GM18861 (cell line): ENCODE measurements at regions not wholly inside any gene's neighbourhood (a gene's known extent, or its start where the extent isn't known, plus 50 kb on each side); places are given as distances from the start of the nearest gene placed in this dataset.

Experiments
- ATAC-seq: cut with Tn5 transposase; IDR thresholded peaks from one replicate; pipeline ENCODE4 v1.9.1; 2021; ENCODE audit not compliant: unreplicated experiment

GRCh38 chr12:28933176-28933575 lies 215.9 kb upstream of the FAR2 start:
- ATAC-seq, result no peak

GRCh38 chr12:28933864-28934527 lies 215.1 kb upstream of the FAR2 start:
- ATAC-seq, result no peak

- ATAC-seq, result no peak
These were observed 212.9 kb upstream of the FAR2 start for GRCh38 chr12:28936221-28936620.

- no peak for ATAC-seq
These were observed 212.4 kb upstream of the FAR2 start for GRCh38 chr12:28936711-28937110.

- ATAC-seq, result no peak
These were observed 211.9 kb upstream of the FAR2 start for GRCh38 chr12:28937196-28937595.

GRCh38 chr12:28938056-28938455 lies 211.0 kb upstream of the FAR2 start:
- no peak for ATAC-seq

- no peak for ATAC-seq
These were observed 210.4 kb upstream of the FAR2 start for GRCh38 chr12:28938581-28939235.

- no peak for ATAC-seq
These were observed 209.7 kb upstream of the FAR2 start for GRCh38 chr12:28939427-28939826.

GRCh38 chr12:28941248-28941647 lies 207.8 kb upstream of the FAR2 start:
- ATAC-seq, result no peak

GRCh38 chr12:28946361-28946760 lies 202.7 kb upstream of the FAR2 start:
- ATAC-seq, result no peak

GRCh38 chr12:28948685-28949084 lies 200.4 kb upstream of the FAR2 start:
- ATAC-seq, result no peak

GRCh38 chr12:28949184-28949583 lies 199.9 kb upstream of the FAR2 start:
- no peak for ATAC-seq

- ATAC-seq, result no peak
These were observed 199.0 kb upstream of the FAR2 start for GRCh38 chr12:28950049-28950448.

- ATAC-seq, result no peak
These were observed 197.1 kb upstream of the FAR2 start for GRCh38 chr12:28951935-28952334.

- ATAC-seq, result no peak
These were observed 194.7 kb upstream of the FAR2 start for GRCh38 chr12:28954333-28954732.

GRCh38 chr12:28955491-28955890 lies 193.6 kb upstream of the FAR2 start:
- ATAC-seq, result no peak

GRCh38 chr12:28955931-28956330 lies 193.1 kb upstream of the FAR2 start:
- no peak for ATAC-seq

- no peak for ATAC-seq
These were observed 190.4 kb upstream of the FAR2 start for GRCh38 chr12:28958553-28959195.

GRCh38 chr12:28961948-28962384 lies 187.1 kb upstream of the FAR2 start:
- ATAC-seq, result peak; percentile 57

GRCh38 chr12:28963554-28963953 lies 185.5 kb upstream of the FAR2 start:
- ATAC-seq, result no peak

GRCh38 chr12:28966046-28966780 lies 182.9 kb upstream of the FAR2 start:
- ATAC-seq, result no peak

GRCh38 chr12:28967426-28967825 lies 181.7 kb upstream of the FAR2 start:
- ATAC-seq, result no peak
